ENCODE measurements at regions not wholly inside any gene's neighbourhood (a gene's known extent, or its start where the extent isn't known, plus 50 kb on each side); places are given as distances from the start of the nearest gene placed in this dataset.

DNA sequence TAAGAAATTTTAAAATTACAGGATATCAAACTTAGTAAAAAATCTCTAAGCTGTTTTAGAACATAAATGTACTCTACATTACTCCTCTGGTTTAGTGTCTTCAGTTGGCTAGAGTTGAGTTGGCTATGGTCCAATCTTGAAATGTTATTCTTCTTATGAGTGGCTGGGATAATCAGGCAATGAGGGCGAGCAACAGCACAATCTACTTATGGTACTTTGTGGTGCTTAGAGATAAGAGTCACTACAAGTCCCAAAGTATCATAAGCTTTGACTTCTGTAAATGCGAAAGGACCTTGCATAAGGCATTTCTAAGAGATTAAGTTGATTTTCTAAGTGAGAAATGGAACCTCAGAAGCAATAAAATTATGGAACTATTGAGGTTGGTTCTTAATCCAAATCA, 361.7 kb downstream of the GPD2 start:
- Mint-ChIP-seq H3K9me3 (no peaks in the 10 kb centered on the region), H3K27ac (no peak overlapping the region), H3K4me3 (no peak overlapping the region), H3K4me1 (ENCODE audit: low read depth) (no peaks in the 10 kb centered on the region), H3K36me3 (ENCODE audit: low read depth) (no peaks in the 10 kb centered on the region), H3K27me3 (ENCODE audit: insufficient read depth) (peaks cover 2% of the 10 kb centered on the region)
- DNase-seq (ENCODE audit: low spot score), result no peak
- intact Hi-C loops (cut with micrococcal nuclease), result no loop called here

DNA sequence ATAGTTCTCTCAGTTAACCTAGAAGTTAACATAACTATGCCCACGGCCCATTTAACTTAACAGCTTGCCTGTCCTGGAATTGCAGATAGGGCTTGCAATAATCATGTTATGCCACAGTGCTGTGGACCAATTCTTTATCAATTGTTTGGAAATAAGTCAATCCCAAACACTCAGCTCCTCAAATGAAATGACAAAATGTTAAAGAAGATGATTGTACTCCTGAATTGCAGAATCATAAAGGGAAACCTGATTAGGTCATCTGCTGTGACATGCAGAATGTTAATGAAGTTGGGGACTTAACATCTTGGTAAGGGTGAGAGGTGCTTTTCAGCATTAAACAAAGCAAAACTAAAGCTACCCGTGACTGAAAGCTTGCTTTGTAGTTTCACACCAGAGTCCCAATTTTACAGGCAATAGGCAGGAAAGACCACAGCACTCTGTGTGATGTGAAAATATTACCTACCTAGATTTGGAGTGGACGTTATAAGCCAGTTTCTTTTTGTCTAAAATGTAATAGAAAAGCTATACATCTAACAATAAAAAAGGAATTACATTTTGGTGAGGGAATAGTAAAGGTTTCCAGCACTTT, 364.0 kb downstream of the GPD2 start:
- H3K4me1 Mint-ChIP-seq (ENCODE audit: low read depth), result no peaks in the 10 kb centered on the region
- H3K27ac Mint-ChIP-seq, result no peak overlapping the region
- DNase-seq (ENCODE audit: low spot score), result no peak
- H3K27me3 Mint-ChIP-seq (ENCODE audit: insufficient read depth), result peaks cover 2% of the 10 kb centered on the region
- no peak overlapping the region for H3K4me3 Mint-ChIP-seq
- no peaks in the 10 kb centered on the region for H3K36me3 Mint-ChIP-seq (ENCODE audit: low read depth)
- H3K9me3 Mint-ChIP-seq, result no peaks in the 10 kb centered on the region
- intact Hi-C loops (cut with micrococcal nuclease), result no loop called here

DNA sequence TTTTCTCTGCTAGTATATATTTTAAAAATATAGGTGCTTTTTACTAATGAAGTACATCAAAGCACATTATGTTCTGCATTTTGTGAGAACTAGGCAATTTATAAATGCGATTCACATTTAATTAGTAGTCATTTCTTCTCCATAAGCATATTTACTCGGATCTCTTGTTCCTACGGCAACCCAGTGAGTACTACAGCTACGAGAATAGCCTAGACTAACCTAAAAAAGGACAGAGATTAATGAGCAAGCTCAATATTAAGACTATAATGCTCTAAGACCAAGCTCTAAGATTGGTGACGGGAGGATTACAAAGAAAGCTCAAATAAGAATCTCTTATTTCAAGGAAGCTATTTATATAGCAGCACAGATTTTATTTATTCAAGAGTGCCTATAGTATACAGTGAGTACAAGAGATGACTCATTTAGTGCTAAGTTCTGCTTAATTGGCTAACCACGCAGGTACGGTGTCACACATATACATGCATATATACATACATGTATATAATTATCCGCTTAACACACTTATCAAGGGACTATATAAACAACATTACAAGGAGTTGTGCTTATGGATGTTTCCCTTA, 364.7 kb downstream of the GPD2 start:
- no peaks in the 10 kb centered on the region for H3K36me3 Mint-ChIP-seq (ENCODE audit: low read depth)
- no peak overlapping the region for H3K4me3 Mint-ChIP-seq
- H3K4me1 Mint-ChIP-seq (ENCODE audit: low read depth), result no peaks in the 10 kb centered on the region
- H3K9me3 Mint-ChIP-seq, result no peaks in the 10 kb centered on the region
- no peak for DNase-seq (ENCODE audit: low spot score)
- peaks cover 2% of the 10 kb centered on the region for H3K27me3 Mint-ChIP-seq (ENCODE audit: insufficient read depth)
- intact Hi-C loops (cut with micrococcal nuclease), result no loop called here
- no peak overlapping the region for H3K27ac Mint-ChIP-seq

DNA sequence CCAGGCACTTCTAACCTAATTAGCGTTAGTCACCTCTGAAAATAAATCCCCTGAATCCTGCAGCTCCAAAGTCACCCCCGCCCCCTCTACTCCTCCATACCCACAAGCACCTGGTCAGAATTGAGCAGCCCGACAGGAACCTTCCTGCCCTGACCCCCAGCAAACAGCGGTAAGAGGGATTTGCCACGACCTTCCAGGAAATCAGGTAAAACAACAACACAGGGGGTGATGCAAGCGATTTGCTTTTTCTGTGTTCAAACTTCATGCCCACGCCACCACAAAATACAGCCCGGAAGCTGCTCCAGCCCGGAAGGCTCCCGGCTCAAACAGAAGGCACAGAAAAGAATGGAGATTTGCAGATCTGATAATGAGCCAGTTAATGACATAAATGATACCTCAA, 367.1 kb downstream of the GPD2 start:
- Mint-ChIP-seq H3K27ac (no peak overlapping the region), H3K36me3 (ENCODE audit: low read depth) (no peaks in the 10 kb centered on the region), H3K9me3 (no peaks in the 10 kb centered on the region), H3K4me3 (no peak overlapping the region), H3K4me1 (ENCODE audit: low read depth) (no peaks in the 10 kb centered on the region), H3K27me3 (ENCODE audit: insufficient read depth) (peaks cover 2% of the 10 kb centered on the region)
- DNase-seq (ENCODE audit: low spot score), result no peak
- intact Hi-C loops (cut with micrococcal nuclease), result no loop called here

DNA sequence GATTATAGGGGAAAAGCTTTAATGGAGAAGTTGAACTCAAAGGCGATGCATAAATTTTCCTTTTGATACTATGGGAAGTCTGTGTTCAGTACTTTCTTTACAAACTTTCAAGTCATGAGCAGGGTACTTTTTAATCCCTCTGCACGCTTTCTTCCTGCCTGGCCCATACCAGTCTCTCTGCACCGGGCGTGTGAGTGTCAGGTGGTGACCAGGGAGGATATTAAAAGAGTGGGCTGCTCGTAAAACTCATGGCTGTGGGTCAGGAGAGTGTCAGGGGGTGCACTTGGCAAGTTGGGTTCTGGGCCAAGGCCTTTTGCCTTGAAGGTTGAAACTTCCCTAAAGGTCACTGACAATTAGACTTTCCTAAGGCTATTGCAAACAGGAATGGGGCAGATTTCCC, 367.8 kb downstream of the GPD2 start:
- no peak overlapping the region for H3K27ac Mint-ChIP-seq
- H3K4me1 Mint-ChIP-seq (ENCODE audit: low read depth), result no peaks in the 10 kb centered on the region
- no peak for DNase-seq (ENCODE audit: low spot score)
- H3K36me3 Mint-ChIP-seq (ENCODE audit: low read depth), result no peaks in the 10 kb centered on the region
- intact Hi-C loops (cut with micrococcal nuclease), result no loop called here
- H3K9me3 Mint-ChIP-seq, result no peaks in the 10 kb centered on the region
- no peaks in the 10 kb centered on the region for H3K27me3 Mint-ChIP-seq (ENCODE audit: insufficient read depth)
- H3K4me3 Mint-ChIP-seq, result no peak overlapping the region

DNA sequence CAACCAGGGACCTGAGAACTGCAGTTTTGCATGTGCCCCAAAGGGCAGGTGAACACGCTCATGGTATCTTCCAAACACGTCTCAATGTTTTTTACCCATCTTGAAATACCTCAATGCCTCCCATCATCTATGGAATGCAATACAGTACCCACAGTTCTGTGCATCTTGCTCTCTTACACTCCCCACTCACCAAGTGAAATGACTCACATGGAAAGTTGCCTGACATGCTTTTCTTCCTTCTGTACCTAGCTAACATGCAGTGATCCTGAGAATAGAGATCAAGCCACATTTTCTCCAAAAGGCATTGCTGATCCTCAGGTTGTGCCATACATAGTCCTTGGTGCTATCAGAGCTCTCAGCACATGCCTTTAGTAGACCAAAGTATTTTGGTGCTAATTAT, 373.9 kb downstream of the GPD2 start:
- no peak overlapping the region for H3K4me3 Mint-ChIP-seq
- H3K27ac Mint-ChIP-seq, result no peak overlapping the region
- no peaks in the 10 kb centered on the region for H3K36me3 Mint-ChIP-seq (ENCODE audit: low read depth)
- no peaks in the 10 kb centered on the region for H3K4me1 Mint-ChIP-seq (ENCODE audit: low read depth)
- DNase-seq (ENCODE audit: low spot score), result no peak
- intact Hi-C loops (cut with micrococcal nuclease), result no loop called here
- no peaks in the 10 kb centered on the region for H3K9me3 Mint-ChIP-seq
- no peaks in the 10 kb centered on the region for H3K27me3 Mint-ChIP-seq (ENCODE audit: insufficient read depth)

DNA sequence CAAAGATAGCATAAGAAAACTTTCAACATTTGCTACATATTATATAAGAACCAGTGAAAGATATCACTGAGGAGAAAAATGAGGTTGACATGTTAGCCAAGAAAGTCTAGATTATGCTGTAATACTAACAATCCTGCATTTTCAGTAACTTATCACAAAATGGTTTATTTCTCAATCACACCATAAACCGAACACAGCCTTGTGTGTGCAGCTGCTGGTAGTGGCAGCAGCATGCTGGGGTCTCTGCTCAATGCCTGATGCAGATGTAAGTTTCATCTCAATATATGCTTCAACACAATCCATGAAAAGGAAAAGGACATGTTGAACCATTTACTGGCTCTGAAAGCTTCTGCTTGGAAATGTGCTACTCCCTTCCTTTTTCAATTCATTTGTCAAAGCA, 376.3 kb downstream of the GPD2 start:
- intact Hi-C loops (cut with micrococcal nuclease), result no loop called here
- Mint-ChIP-seq H3K36me3 (ENCODE audit: low read depth) (no peaks in the 10 kb centered on the region), H3K4me3 (no peak overlapping the region), H3K27me3 (ENCODE audit: insufficient read depth) (no peaks in the 10 kb centered on the region), H3K27ac (no peak overlapping the region), H3K4me1 (ENCODE audit: low read depth) (no peaks in the 10 kb centered on the region), H3K9me3 (no peaks in the 10 kb centered on the region)
- DNase-seq (ENCODE audit: low spot score), result no peak

DNA sequence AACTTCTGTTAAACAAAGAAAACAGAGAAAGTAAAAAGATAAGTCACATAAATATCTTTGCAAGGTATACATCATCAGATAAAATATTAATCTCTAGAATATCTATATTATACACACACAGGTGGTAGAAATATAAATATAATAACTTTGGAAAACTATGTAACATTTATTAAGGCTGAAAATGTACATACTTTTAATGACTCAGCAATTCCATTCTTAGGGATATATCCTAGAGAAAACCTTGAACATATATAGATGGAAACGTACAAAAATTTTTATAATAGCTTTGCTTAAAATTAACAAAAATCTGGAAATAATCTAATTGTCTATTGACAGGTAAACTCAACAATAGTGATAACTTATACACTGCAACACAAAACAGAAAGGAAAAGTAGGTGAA, 381.3 kb downstream of the GPD2 start:
- no peaks in the 10 kb centered on the region for H3K4me1 Mint-ChIP-seq (ENCODE audit: low read depth)
- no peaks in the 10 kb centered on the region for H3K9me3 Mint-ChIP-seq
- DNase-seq (ENCODE audit: low spot score), result no peak
- no peak overlapping the region for H3K27ac Mint-ChIP-seq
- no peaks in the 10 kb centered on the region for H3K27me3 Mint-ChIP-seq (ENCODE audit: insufficient read depth)
- no peaks in the 10 kb centered on the region for H3K36me3 Mint-ChIP-seq (ENCODE audit: low read depth)
- H3K4me3 Mint-ChIP-seq, result no peak overlapping the region
- intact Hi-C loops (cut with micrococcal nuclease), result no loop called here

DNA sequence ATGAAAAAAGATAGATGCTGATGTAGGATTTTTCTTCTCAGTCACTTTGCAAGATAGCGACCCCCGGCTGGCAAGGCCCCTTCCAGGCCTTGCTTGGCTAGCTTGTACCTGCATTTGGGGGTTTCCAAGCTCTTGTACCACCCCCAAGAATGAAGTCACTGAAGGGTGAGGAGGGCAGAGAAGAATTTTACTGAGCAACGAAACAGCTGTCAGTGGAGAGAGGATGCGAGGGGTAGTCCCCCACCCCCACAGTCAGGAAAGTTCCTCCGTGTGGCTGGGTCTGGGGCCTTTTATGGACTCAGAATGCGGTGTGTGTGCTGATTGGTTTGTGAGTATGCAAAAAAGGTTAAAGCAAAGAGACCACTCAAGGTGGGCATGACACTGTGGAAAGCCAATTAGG, 382.0 kb downstream of the GPD2 start:
- H3K27me3 Mint-ChIP-seq (ENCODE audit: insufficient read depth), result no peaks in the 10 kb centered on the region
- H3K27ac Mint-ChIP-seq, result no peak overlapping the region
- H3K4me1 Mint-ChIP-seq (ENCODE audit: low read depth), result no peaks in the 10 kb centered on the region
- H3K4me3 Mint-ChIP-seq, result no peak overlapping the region
- DNase-seq (ENCODE audit: low spot score), result no peak
- no peaks in the 10 kb centered on the region for H3K36me3 Mint-ChIP-seq (ENCODE audit: low read depth)
- intact Hi-C loops (cut with micrococcal nuclease), result no loop called here
- no peaks in the 10 kb centered on the region for H3K9me3 Mint-ChIP-seq

DNA sequence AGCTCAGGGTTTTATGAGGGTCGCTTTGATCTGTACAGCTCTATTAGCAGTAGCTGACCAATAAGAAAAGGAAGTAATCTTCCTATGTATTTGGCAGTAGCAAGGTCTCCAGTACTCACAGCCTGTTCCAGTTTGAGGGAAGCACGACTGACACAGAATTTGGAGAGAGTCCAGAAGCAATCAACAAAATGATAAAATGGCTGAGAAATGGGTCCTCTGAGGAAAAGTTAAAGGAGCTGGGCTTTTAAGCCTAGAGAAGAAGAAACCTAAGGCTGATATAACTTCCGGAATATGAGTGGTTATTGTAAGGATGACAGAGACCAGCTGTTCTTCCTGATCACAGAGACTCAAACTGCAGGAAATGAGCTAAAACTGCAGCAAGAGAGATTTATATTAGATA, 382.8 kb downstream of the GPD2 start:
- H3K36me3 Mint-ChIP-seq (ENCODE audit: low read depth), result no peaks in the 10 kb centered on the region
- no peak overlapping the region for H3K4me3 Mint-ChIP-seq
- no peaks in the 10 kb centered on the region for H3K4me1 Mint-ChIP-seq (ENCODE audit: low read depth)
- DNase-seq (ENCODE audit: low spot score), result no peak
- intact Hi-C loops (cut with micrococcal nuclease), result no loop called here
- no peak overlapping the region for H3K27ac Mint-ChIP-seq
- H3K9me3 Mint-ChIP-seq, result no peaks in the 10 kb centered on the region
- no peaks in the 10 kb centered on the region for H3K27me3 Mint-ChIP-seq (ENCODE audit: insufficient read depth)

DNA sequence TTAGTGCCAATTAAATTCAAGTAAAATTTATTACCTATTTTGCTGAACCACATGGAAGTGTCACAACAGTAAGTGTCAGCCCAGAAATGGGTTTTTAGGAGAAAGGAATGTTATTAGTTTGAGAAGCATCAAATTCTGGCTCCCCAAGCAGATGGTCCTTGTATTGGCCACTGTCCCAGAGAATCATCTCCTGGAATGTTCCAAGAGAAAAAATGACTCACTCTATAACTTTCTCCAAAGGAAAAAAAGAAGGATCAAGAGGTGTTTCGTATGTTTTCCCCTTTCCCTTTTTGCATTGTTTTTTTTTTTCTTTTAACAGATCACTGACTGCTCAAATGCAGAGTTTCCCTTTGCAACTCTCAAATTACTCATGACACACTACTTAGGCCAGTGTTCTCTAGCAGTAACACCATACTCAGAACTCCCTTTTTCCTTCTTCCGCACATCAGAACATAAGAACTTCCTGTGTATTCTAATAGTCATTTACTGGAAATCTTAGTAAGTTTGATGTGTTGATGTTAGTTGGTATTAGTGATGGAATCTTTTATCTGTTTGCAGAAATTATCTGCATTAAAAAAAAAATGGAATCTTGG, 390.3 kb downstream of the GPD2 start:
- DNase-seq (ENCODE audit: low spot score), result no peak
- Mint-ChIP-seq H3K27me3 (ENCODE audit: insufficient read depth) (peaks cover 3% of the 10 kb centered on the region), H3K27ac (no peak overlapping the region), H3K9me3 (peaks cover 3% of the 10 kb centered on the region), H3K4me1 (ENCODE audit: low read depth) (no peaks in the 10 kb centered on the region), H3K4me3 (no peak overlapping the region), H3K36me3 (ENCODE audit: low read depth) (no peaks in the 10 kb centered on the region)
- intact Hi-C loops (cut with micrococcal nuclease), result no loop called here

DNA sequence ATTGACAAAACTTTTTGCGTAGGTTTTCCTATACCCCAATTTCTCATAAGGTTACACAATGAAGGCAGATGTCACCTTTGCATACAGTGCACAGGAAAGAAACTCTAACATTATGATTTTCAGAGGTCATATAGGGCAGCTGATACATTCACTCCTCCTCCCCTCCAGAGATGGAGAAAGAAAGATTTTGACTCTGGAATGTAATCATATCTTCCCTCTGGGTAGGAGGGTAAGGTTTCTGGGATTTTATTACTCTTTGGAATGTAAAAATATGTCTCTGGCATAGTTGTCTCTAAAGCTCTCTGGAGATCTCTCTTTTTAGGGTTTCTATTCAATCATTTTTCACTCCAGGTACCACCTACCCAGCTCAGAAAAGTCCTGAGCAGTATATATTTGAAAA, 398.3 kb downstream of the GPD2 start:
- intact Hi-C loops (cut with micrococcal nuclease), result no loop called here
- H3K9me3 Mint-ChIP-seq, result no peaks in the 10 kb centered on the region
- no peak overlapping the region for H3K27ac Mint-ChIP-seq
- H3K4me1 Mint-ChIP-seq (ENCODE audit: low read depth), result no peaks in the 10 kb centered on the region
- no peak overlapping the region for H3K4me3 Mint-ChIP-seq
- no peak for DNase-seq (ENCODE audit: low spot score)
- H3K27me3 Mint-ChIP-seq (ENCODE audit: insufficient read depth), result no peaks in the 10 kb centered on the region
- no peaks in the 10 kb centered on the region for H3K36me3 Mint-ChIP-seq (ENCODE audit: low read depth)

DNA sequence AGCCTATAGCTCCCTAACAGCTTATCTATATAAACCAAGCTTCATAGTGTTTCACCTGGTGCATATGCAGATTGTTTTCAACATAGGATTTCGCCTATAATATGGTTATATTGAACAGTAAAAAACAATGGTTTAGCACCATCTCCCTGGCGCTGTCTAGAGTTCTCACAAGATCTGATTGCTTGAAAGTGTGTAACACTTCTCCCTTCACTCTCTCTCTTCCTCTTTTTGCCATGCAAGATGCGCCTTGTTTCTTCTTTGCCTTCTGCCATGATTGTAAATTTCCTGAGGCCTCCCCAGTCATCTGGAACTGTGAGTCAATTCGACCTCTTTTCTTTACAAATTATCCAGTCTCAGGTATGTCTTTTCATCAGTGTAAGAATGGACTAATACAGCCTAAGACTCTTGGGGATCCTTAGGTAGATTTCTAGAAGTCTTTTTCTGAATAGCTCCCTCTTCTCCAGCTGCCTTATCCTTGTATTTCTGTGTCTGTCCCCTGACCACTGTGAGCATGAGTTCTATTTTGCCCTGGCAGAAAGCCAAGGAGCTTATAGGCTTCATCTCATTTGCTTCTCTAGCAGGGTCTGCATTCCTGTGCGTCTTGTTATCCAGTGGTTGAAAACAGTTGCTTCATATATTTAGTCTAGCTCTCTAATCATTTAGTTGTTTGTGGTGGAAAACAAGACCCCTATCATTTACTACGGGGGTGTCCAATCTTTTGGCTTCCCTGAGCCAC, 401.6 kb downstream of the GPD2 start:
- intact Hi-C loops (cut with micrococcal nuclease), result no loop called here
- no peak for DNase-seq (ENCODE audit: low spot score)
- Mint-ChIP-seq H3K4me3 (no peak overlapping the region), H3K9me3 (no peaks in the 10 kb centered on the region), H3K4me1 (ENCODE audit: low read depth) (no peaks in the 10 kb centered on the region), H3K27ac (no peak overlapping the region), H3K27me3 (ENCODE audit: insufficient read depth) (no peaks in the 10 kb centered on the region), H3K36me3 (ENCODE audit: low read depth) (no peaks in the 10 kb centered on the region)

All from activated T-helper 1 cell treated with anti-CD3 and anti-CD28 coated beads, Interleukin-12 subunit alpha, Interleukin-12 subunit beta, Interleukin-2, Interleukin-4 antibody, amounts not matched to agents 30 ng/mL and 10 ng/mL and 1 ng/mL, durations not matched to agents 14 hours and 24 hours and 36 hours (primary cell).